Left kidney (tissue), 1 donor: ENCODE measurements at regions not wholly inside any gene's neighbourhood (a gene's known extent, or its start where the extent isn't known, plus 50 kb on each side); places are given as distances from the start of the nearest gene placed in this dataset.
"Not testable (repeated sequence)": the region's sequence is repeated elsewhere in the genome, so short reads cannot be mapped to it uniquely, and the experiment has no call there.

Experiments
- DNase-seq: peaks from one replicate; pipeline ENCODE4 v3.0.0-alpha.2; 2013

- not testable (repeated sequence) for DNase-seq
These were observed 111.4 kb upstream of the METTL9 start for GRCh38 chr16:21487956-21488355.

GRCh38 chr16:21499046-21499445 lies 100.3 kb upstream of the METTL9 start:
- not testable (repeated sequence) for DNase-seq

- not testable (repeated sequence) for DNase-seq
These were observed 98.0 kb upstream of the METTL9 start for GRCh38 chr16:21501223-21501868.

DNA sequence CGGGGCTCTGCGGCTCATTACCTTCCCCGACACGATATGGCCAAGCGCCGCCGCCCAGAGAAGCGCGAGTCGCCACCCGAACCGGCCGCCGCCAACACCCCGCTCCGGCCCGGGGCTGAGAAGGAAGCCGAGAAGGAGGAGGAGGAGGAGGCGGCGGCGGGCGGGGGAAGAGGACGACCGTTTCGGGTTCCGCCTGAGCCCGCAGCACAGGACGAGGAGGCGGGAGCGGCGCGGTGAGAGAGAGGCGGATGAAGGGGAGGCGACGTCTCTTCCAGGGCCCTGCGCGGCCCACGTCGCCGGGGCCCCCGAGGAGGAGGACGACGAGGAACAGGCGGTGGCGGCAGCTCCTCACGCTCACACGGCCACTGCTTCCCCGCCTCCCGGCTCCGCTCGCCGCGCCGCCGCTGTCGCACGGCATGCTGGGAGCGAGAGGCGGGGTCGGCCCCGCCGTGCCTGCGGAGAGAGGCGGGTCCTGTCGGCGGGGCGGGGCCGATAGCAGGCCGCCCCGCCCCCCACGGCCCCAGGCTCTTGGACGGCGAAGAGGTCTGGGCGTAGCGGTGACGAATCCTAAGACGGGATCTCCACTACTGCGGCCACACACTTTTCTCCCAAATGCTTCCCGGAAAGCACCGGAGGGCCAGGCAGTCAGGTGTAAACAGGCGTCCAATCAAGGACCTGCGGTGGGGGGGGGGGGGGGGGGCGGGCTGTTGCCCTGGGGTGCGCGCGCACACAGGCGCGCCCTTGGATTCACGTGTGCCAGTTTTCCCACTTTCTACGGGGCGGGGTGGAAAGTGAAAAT lies 97.3 kb upstream of the METTL9 start:
- DNase-seq: peak; percentile 89

DNA sequence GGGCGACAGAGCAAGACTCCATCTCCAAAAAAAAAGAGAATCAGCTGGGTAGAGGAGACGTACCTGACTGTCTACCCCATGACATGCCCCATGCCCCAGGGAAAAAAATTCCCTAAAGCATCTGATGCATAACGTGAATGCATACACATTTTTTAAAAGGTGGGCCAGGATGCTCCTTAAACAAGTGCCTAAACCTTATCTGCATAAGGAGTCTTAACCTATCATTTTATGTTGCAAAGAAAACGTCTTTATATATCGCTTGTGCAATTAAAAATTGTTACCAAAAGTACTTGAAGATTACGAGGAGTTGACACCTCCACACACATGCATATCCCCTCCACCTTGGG lies 95.8 kb upstream of the METTL9 start:
- not testable (repeated sequence) for DNase-seq

DNA sequence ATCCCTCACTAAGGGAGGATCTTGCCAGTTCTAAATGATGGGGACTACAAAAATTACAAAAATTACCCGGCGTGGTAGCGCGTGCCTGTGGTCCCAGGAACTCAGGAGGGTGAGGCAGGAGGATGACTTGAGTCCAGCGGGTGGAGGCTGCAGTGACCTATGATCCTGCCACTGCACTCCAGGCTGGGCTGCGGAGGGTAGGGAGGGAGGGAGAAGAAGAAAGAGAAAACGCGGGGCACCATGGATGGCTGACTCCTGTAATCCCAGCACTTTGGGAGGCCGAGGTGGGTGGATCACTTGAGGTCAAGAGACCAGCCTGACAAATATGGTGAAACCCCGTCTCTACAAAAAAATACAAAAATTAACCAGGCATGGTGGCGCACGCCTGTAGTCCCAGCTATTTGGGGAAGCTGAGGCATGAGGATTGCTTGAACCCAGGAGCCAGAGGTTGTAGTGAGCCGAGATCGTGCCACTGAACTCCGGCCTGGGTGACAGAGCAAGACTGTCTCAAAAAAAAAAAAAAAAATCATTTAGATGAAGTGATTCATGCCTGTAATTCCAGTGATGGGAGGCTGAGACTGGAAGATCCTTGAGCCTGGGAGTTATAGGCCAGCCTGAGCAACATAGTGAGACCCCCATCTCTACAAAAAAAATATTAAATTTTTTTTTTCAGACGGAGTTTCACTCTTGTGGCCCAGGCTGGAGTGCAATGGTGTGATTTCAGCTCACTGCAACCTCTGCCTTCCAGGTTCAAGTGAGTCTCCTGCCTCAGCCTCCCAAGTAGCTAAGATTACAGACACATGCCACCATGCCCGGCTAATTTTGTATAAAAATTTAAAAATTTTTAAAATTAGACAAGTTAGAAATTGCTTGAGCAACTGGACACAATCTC lies 95.2 kb upstream of the METTL9 start:
- DNase-seq: not testable (repeated sequence)

- DNase-seq: not testable (repeated sequence)
These were observed 93.4 kb upstream of the METTL9 start for GRCh38 chr16:21505751-21506520.

DNA sequence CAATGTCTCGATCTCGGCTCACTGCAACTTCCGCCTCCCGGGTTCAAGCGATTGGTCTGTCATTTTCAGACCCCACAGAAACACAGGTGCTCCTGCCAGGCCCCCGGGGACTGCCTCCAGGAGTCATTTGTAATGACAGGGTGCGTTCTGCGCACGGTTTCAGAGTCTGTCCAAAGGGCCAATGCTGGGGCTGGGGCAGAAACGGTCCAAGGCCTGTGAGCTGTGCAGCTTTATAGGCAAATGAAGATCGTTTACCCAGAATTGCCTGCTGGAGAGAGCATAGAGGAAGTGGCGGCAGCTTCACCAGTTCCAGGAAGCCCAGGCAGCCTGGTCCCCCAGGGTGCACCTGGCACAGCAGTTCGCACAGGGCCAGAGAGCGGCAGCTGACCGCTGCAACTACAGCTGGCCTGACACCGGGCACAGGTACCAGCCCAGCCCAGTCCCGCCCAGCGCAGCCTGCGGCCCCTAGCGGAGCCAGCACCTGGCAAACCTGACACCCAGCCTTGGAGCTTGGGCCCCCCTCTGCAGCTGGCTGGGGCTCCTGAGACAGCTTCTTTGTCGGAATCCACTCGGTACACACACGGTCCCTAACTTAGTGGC lies 92.4 kb upstream of the METTL9 start:
- not testable (repeated sequence) for DNase-seq

GRCh38 chr16:21507631-21508305 lies 91.6 kb upstream of the METTL9 start:
- not testable (repeated sequence) for DNase-seq

- DNase-seq: not testable (repeated sequence)
These were observed 90.5 kb upstream of the METTL9 start for GRCh38 chr16:21508661-21509436.

- DNase-seq: not testable (repeated sequence)
These were observed 89.8 kb upstream of the METTL9 start for GRCh38 chr16:21509437-21510086.

- DNase-seq: not testable (repeated sequence)
These were observed 88.5 kb upstream of the METTL9 start for GRCh38 chr16:21510869-21511255.

DNA sequence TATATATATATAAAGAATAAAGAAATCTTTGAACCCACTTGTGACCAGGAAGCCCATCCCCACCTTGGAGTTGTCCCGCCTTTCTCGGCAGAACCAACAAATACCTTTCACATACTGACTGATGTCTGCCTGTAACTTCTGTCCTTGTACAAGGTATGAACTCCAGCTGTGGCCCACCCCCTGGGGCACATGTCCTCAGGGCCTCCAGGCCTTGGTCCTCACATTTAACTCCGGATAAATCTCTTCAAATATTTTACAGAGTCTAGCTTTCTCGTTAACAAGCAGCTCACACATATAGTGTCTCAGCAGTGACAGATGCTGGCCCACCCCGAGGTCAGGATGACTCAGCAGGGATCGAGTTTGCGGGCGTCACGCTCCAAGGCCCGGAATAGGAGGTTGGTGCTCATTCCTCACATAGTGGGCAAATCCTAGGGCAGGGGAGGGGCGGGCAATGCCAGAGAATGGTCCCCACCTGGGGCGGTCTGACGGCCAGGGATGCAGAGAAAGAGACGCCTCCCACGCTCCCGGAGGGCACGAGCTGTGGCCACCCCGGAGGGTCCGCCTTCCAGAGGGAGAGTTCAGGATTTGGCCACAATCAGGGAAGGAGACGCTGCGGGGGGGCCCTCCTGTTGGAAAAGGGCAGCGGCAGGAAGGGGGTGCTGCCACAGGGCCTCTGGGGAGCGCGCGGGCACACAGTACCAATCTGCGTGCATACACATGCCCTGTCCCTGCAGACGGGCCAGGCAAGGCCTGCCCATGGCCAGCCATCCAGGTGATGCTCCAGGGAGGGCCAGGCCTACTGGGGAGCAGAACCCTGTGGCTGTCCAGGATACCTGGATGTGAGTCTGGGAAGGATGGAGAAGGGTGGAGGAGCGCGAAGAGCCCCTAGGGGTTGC lies 87.8 kb upstream of the METTL9 start:
- DNase-seq: not testable (repeated sequence)

GRCh38 chr16:21512280-21513192 lies 86.8 kb upstream of the METTL9 start:
- DNase-seq: not testable (repeated sequence)

- not testable (repeated sequence) for DNase-seq
These were observed 86.0 kb upstream of the METTL9 start for GRCh38 chr16:21513337-21513741.

DNA sequence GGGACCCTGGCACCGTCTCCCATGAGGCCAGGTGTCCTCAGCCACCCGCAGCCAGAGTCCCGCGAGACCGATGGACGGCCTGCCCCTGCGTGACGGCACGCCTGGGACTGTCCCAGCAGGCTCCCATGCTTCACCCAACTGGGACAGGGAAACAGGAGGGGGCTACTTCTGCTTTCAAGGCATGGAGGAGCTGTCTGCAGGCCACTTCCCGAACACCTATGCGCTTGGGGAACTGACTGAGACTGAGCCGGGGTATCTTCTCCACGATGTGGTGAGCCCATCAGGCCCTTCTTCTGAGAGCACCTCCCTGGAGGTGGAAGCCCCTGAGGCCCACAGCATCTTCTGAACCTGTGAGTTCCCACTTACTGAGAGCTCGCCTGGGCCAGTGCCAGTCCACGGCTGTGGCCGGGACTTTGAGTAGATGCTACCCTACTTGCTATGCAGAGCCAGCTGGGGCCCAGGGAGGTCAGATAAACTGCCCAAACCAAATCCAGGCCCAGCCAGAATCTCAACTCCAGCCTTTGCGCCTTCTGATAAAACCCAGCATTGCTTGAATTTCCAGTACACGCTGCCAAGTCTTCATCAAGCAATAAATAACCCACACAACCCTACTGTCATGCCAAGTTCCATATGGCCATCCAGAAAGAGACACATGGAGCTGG lies 85.4 kb upstream of the METTL9 start:
- DNase-seq: not testable (repeated sequence)

DNA sequence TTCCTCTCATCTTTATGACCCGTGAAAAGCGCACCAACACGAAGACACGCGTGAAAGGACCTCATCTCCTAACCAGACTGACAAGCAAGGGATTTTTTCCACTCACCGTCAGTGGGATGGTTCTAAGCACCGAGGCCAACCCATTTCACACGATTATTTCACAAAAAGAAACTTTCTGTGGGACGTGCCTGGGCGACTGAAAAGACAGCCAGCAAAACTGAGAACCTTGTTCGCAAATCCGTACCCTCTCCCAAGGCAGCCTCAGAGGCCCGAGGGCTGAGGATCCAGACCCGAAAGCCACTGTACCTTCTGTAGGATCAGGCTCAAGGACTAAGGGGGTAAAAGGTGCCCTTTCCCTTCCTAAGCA lies 84.9 kb upstream of the METTL9 start:
- DNase-seq: not testable (repeated sequence)
